Fibroblast of mammary gland (primary cell): ENCODE measurements at regions not wholly inside any gene's neighbourhood (a gene's known extent, or its start where the extent isn't known, plus 50 kb on each side); places are given as distances from the start of the nearest gene placed in this dataset.

ENCODE experiments used
- DNase-seq: peaks from one replicate; pipeline ENCODE4 v3.0.0-alpha.2; 2010; ENCODE audit warnings: low read depth
- H3K4me3 ChIP-seq: 2 replicates; pipeline ENCODE4 v1.5.1; 2011; ENCODE audit warnings: low read depth, mild to moderate bottlenecking, low read length, moderate library complexity; ENCODE audit not compliant: control insufficient read depth
- CTCF ChIP-seq: conservative IDR thresholded peaks from 2 replicates; pipeline ENCODE4 v1.5.1; 2011; ENCODE audit warnings: low read depth, low read length, inconsistent platforms; ENCODE audit not compliant: control insufficient read depth, insufficient read depth

- TF ChIP-seq CTCF: no peak
- DNase-seq: no peak
- H3K4me3 ChIP-seq: no peak overlapping the region
Observed at GRCh38 chr1:30327370-30328099, 395.9 kb downstream of the MATN1 start.

GRCh38 chr1:30325999-30326398 lies 397.4 kb downstream of the MATN1 start:
- no peak for DNase-seq
- no peak overlapping the region for H3K4me3 ChIP-seq
- TF ChIP-seq CTCF: no peak

GRCh38 chr1:30325085-30325935 lies 398.1 kb downstream of the MATN1 start:
- TF ChIP-seq CTCF: no peak
- no peak for DNase-seq
- H3K4me3 ChIP-seq: no peak overlapping the region

- no peak overlapping the region for H3K4me3 ChIP-seq
- no peak for DNase-seq
- no peak for TF ChIP-seq CTCF
Observed at GRCh38 chr1:30324251-30325084, 398.9 kb downstream of the MATN1 start.

GRCh38 chr1:30323841-30324240 lies 399.5 kb downstream of the MATN1 start:
- H3K4me3 ChIP-seq: no peak overlapping the region
- DNase-seq: no peak
- TF ChIP-seq CTCF: no peak

GRCh38 chr1:30323352-30323751 lies 400.0 kb downstream of the MATN1 start:
- no peak overlapping the region for H3K4me3 ChIP-seq
- DNase-seq: no peak
- no peak for TF ChIP-seq CTCF
